Fibroblast of the aortic adventitia (primary cell): ENCODE measurements at regions not wholly inside any gene's neighbourhood (a gene's known extent, or its start where the extent isn't known, plus 50 kb on each side); places are given as distances from the start of the nearest gene placed in this dataset.
"Not testable (repeated sequence)": the region's sequence is repeated elsewhere in the genome, so short reads cannot be mapped to it uniquely, and the experiment has no call there.

Experiments
- DNase-seq: peaks from one replicate; pipeline ENCODE4 v3.0.0-alpha.2; 2010; ENCODE audit warnings: low read depth
- H3K4me3 ChIP-seq: 2 replicates; pipeline ENCODE4 v1.5.1; 2011; ENCODE audit warnings: low read depth, mild to moderate bottlenecking, control low read depth, low read length, moderate library complexity
- CTCF ChIP-seq: IDR thresholded peaks from 2 replicates; pipeline ENCODE4 v1.5.1; 2011; ENCODE audit warnings: mild to moderate bottlenecking, low read length, control low read depth, inconsistent platforms; ENCODE audit not compliant: insufficient read depth

GRCh38 chr17:65294181-65294719, 157.1 kb downstream of the RGS9 start:
- peak; percentile 90 for TF ChIP-seq CTCF
- DNase-seq, result peak; percentile 80
- H3K4me3 ChIP-seq, result no peak overlapping the region

DNA sequence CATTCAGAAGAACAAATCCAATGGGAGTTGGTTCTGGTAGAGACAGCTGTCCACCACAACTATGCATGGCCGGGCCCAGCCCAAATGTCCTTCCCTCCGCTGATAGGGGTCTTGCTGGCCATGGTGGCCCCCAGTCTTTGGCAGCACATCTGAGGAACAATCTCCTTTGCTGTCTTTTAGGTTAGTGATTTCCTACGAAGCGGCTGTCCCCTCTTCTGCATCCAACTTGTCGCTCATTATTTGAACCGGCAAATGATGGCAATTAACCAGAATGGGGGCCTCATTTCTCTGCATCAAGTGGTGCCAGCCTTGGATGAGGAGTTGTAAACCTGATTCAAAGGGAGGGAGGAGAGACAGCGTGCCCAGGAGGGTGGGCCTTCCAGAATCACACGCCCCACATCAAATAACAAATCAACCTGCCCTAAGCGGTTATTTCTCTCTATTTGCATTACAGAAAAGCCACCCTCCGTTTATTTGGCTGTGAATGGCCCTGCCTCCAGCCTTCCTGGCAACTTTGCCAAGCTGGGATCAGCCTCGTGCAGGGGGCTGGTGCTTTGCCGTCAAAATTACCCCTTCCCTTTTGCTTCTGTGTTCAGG, 156.5 kb downstream of the RGS9 start:
- DNase-seq, result no peak
- no peak for TF ChIP-seq CTCF
- no peak overlapping the region for H3K4me3 ChIP-seq

GRCh38 chr17:65292430-65292829, 155.3 kb downstream of the RGS9 start:
- no peak overlapping the region for H3K4me3 ChIP-seq
- TF ChIP-seq CTCF, result no peak
- no peak for DNase-seq

- not testable (repeated sequence) for DNase-seq, H3K4me3 ChIP-seq
Measured at GRCh38 chr17:65291301-65291700, 154.1 kb downstream of the RGS9 start.

- TF ChIP-seq CTCF, result no peak
- no peak overlapping the region for H3K4me3 ChIP-seq
- DNase-seq, result peak; percentile 21
Measured at GRCh38 chr17:65290616-65291015, 153.4 kb downstream of the RGS9 start.

DNA sequence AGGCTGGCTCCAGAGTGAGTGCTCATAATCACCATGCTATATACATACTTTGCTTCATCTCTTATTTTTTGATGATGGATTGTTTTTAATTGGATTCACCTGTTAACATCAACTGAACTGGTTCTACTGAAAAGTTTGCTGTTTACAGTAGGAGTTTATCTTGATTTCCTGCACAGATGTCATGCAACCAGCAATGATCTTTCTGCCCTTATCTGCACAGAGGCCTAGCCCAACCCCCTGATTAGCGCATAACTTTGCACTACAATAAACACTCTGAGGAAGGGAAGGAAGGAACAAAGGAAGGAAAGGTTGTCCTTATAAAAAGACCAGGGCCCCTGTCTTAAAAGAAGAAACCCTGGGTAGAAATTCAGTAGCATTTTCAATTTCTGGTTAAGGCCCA, 152.9 kb downstream of the RGS9 start:
- no peak overlapping the region for H3K4me3 ChIP-seq
- DNase-seq, result no peak
- no peak for TF ChIP-seq CTCF

GRCh38 chr17:65287040-65287439, 149.9 kb downstream of the RGS9 start:
- no peak overlapping the region for H3K4me3 ChIP-seq
- TF ChIP-seq CTCF, result no peak
- DNase-seq, result peak; percentile 62
